GM23338 (cell line): ENCODE measurements at regions not wholly inside any gene's neighbourhood (a gene's known extent, or its start where the extent isn't known, plus 50 kb on each side); places are given as distances from the start of the nearest gene placed in this dataset. TPM values are rescaled to one million over a fixed set of nuclear protein-coding genes. Genes with fewer than 3 reads are reported as not detected.

ENCODE experiments used
- JUNB ChIP-seq: IDR thresholded peaks from one replicate; pipeline ENCODE4 v1.6.1; 2016; ENCODE audit warnings: antibody characterized with exemption; ENCODE audit not compliant: unreplicated experiment
- ZNF462 ChIP-seq: fragments of 250-450 bp; sonication (Bioruptor Pico); IDR thresholded peaks from 2 replicates; pipeline ENCODE4 v1.5.0; 2020; ENCODE audit warnings: mild to moderate bottlenecking, moderate library complexity
- small RNA-seq: library from RNA; depleted of rRNA; stranded (forward); fragments of <200 nt; gene quantifications from one replicate; pipeline ENCODE3, GENCODE V24; 2014; ENCODE audit warnings: low replicate concordance

- TF ChIP-seq ZNF462 (CRISPR knock-in tag) (no peak), JUNB (no peak)
Observed at GRCh38 chr4:4962928-4963327, 56.3 kb downstream of the CYTL1 start (continued).

Small RNA genes in the stretch of these regions (small RNA-seq; reads per million reads assigned to genes)
- gene RN7SKP113 = not detected
